ENCODE measurements at regions not wholly inside any gene's neighbourhood (a gene's known extent, or its start where the extent isn't known, plus 50 kb on each side); places are given as distances from the start of the nearest gene placed in this dataset.

DNA sequence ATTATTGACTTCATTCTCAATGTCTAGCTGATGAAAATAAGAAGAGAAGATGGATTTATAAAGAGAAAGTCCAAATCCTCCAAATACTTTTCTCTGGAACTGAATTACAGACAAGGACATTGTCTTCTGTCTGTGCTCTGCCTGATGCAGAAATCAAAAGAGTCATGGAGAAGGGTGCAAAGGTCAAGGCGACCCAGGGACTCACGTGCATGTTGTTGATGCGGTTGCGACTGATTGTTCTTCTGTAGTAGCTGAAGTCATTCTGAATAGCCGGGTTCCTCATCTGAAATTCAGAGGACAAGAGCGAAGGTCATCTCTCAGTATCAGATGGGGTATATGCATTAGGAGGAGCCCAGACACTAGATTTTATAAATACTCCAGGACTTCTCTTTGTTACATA lies 104.4 kb downstream of the CYRIA start:
- DNase-seq, result no peak

DNA sequence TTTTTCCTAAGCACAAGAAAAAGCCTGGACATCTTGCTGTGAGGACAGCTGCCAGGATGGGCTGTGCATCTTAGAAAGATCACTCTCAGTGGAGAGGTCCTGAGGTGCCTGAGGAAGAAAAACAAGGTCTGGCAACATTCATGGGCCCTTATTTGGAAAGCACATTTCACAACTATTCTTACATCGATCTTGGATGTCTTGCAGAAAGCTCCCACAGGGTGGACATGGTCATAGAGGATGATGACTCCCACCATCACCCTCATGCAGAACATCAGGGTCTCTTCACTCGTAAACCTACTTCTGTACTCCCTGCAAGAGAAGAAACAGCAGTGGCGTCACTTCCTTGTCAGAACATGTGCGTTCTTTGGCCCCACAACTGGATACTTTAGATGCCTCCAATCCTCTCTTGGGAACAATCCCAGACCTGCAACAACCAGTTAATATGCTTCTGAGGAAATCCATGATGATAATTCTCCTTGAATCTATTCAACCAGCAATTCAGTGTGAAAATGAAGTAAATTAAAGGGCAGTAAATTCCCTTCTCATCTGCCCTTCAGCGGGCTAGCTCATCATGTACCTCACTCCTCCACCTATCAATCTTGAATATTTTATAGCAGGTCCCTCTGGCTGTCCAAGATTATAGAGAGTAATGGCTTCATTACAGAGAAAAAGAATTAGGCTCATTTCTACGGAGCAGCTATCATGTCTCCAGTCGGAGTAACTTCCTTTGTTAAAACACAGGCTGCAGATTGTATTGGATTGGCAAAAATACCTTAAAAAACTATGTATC lies 106.2 kb downstream of the CYRIA start:
- no peak for DNase-seq

DNA sequence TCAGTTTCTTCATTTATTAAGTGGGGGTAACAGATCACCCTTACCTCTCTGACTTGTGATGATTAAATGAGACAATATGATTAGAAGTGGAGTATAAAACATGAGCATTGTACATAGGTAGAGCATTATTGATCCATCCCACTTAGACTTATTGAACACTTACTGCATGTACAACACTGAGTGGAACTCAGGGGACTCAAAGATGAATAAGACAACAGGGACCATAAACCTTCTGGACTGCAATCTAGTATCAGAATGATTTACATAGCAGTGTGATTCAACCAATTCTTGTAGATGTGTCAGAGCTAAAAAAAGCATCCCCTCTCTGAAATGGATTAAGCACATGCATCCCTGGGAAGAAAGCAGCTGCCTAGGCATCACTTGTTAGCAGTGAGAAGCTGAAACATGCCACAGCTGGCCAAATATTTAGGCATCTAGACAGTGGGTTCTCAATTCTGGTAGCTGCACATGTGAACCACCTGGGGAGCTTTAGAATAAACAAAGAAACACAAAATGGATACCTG lies 111.5 kb downstream of the CYRIA start:
- DNase-seq, result no peak

DNA sequence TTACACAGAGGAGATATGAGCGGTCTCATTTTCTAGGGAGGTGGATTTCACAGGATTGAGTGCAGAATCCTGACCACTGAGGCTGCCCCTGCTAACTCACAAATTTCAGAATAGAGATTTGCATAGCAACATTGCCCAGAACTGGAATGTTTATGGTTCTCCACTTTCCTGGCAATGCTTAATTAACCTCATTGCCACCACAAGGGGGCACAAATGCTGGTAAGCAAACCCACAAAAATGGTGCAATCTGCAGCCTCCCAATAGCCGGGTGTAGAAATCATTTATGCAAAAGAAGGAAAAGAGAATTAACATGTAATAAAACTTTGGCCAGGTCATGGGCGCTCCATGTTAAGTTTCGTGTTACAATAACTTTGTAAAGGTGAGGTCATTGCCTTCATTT lies 112.4 kb downstream of the CYRIA start:
- DNase-seq, result no peak

DNA sequence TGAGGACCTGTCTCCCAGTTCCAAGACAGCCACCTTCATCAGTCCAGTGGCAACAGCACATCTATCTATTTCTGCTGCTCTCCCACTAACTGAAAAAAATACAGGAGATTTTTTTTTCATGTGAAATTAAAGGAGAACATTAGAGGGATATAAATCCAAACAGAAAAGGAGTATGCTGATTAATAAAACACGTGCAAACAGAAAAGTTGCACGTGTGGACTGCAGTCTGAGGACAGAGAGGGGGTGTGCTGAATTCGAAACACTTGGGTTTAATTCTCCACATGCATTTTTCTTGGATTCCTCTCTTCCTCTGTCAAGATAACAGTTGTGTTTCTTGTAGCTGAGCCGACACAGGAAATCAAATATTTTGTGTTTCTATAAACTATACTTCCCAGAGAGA lies 113.4 kb downstream of the CYRIA start:
- no peak for DNase-seq

DNA sequence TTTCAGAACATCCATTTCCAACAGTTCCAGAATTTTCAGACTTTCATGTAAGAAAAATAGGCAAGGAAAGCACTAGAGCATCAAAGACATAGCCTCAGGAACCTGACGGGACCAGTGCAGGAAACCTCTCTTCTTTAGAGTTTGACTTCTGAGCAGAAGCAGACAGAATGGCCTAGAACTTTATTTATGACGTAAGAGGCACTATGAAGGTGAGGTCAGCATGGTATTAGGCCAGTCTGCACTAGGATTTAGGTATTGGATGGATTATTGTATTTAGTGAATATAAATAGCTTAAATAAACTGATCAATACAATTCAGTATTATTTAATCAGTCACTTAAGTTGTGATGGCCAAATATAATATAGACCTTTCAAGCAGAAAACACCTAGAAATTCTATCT lies 117.6 kb downstream of the CYRIA start:
- no peak for DNase-seq

DNA sequence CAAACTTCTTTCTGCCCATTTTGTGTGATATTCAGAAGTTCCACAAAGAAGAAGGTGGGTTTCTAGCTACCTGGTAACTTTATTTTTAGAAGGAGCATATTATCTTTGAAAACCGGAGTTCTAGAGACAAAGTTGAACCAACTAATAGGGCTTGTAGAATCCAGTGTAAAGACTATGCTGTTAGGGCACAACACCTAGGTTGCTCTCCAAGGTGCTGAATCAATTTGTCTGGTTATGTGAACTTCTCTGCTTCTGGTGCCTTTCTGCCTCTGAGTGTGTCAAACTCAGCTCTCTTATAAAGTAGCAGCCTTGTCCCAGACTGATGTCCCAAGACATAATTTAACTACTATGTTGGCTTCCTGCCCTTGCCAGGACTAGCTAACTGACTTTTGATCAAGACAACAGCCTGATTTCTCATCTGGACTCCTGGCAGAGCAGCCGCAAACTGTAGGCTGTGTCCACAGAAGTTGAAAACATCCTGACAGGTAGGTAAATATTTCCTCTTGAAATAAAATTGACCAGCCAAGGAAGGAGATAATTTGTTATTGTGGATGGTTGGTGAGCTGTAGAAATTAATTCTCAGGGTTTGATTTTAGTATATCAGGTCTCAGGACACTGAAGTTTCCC lies 119.4 kb downstream of the CYRIA start:
- DNase-seq, result no peak

DNA sequence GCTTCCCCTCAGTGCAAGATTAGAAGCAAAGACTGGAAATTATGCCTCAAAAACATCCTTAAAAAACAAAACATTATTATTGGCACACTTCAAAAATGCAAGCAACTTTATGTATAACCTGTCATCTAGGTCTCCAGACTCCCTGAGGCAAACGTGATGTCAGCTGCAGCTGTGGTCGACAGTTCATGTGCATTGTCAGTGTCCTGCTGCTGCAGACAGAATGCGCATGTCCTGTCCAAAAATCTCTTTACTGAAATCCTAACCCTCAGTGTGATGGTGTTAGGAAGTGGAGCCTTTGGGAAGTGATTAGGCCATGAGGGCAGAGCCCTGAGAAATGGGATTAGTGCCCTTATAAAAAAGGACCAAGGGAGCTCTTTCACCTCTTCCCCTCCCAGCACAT lies 126.9 kb downstream of the CYRIA start:
- DNase-seq, result no peak

DNA sequence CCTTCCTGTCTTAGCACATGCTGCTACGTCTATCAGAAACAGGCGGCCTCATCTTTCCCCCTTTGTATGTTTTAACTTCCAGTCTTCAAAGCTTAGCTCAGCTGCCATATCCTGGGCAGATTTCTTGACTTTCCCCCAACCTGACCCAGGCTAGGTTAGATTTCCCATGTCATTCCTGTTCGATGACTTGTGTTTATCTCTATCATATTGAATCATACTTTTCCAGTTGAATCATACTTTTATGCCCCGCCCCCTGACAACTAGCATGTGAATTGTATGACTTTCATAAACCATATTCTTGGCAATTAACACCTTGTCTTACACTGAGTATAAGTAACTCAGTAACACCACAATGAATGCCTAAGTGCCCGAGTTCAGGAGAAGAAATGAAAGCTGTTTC lies 128.3 kb downstream of the CYRIA start:
- no peak for DNase-seq

DNA sequence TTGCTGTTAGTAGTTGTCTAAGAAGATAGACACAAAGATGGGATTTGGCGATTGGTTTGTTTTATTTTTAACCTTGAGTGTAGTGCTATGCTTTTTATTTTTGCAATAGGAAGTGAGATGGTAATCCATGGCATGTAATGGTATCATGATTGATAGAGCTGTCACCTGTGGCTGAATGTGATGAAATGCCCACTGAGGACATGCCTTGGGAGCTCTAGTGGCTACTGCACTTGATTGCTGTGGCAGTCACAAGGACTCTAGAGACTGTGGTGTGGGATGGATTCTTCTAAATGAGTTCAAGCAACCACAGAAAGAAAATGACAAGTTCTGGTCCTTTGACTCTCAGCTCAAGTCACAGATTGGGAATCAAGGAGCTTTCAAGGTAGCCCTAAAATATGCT lies 139.4 kb downstream of the CYRIA start:
- DNase-seq, result no peak

DNA sequence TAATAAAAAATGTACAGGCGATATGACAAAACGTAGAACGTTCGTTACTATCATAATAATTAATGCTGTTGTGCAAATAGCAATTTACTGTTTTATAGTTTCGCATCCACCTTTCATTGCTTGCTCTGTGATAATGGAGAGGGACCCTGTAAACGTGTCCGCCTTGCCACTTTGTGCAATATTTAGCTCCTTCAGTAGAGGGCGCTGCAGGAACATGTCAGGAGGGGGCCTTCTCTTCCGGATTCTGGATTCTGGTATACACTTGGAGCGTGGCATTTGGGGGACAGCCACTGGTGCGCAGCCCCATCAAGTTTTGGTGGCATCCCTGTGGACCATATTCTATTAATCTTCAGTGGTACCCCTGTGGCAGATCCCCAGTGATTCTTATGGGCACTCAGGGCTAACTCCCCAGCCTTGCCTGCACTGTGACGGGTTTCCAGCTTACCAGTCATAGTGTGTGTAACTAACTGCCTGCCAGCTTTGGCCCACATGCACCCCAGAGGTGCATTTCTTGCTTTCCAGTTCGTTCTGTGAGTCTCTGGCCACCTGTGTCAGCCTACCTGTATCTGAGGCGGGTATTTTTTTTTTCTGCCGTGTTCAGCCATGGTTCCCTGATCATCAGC lies 140.3 kb downstream of the CYRIA start:
- no peak for DNase-seq

DNA sequence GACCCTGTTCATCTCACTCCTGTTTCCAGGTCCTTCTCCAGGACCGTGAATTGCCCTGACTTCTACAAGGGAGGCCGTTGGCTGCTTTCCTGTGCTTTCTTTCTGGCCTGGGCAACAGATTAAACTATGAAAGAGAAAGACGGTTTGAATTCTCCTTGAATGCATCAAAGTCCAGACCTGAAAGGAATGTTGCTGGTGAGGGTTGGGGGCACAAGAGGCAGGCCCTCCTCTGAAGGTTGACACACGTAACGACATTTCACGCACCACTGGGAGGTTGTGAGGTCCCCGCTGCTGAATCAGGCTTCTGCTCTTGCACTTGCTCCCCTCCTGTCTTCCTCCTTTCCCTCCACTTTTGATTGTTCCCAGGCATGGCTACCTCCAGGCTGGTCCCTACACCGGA lies 141.9 kb downstream of the CYRIA start:
- DNase-seq, result no peak

DNA sequence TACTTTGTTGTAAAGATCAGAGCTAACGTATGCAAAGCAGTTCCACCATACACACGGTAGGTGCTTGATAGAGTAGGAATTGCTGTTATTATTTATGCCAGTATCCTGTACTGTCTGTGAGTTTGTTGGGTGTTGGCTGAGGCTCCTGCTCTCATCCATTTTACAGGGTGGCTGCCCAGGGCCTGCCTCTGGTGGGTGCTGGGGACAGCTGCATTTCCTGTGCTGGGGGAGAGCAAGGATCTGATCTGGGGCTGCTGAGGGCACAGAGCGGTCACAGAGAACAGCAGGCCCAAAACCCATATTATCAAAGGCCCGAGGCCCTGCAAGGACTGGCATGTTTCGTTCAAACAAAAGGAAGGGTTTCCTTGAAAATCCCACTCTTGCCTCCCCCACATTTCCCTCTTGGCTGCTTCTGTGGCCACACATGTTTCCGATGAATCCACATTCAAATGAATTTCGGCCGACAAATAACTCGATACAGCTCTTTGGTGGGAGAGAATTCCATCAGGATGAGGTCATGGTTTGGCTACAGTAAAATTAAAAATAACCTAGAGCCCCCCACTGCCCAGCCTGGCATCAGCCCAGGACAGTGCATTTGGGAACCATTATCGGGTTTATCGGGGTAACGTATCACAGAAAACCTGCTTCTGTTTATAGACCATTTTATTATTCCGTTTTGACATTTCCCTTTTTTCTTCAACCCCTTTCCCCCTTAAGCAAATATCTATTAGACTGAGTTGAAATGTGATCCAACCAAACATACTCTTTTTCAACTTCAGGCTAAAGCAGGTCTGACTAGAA lies 143.4 kb downstream of the CYRIA start:
- DNase-seq, result no peak

DNA sequence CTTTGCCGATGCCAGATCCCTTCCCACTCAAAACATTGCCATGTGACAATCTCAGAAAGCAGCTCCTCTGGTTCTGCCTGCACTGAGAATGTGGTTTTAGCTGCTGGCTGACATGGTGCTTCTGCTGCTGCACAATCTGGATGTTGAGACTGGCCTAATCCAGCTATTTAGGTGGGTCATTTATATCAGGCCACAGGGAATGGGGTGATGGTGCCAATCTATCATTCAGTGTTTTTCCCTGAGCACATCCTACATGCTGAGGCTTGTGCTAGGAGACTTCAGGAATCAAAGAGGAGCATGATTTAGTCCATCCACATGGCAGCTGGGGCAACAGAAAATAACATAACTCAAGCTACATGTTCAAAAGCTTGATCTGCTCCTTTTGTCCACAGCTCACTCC lies 144.7 kb downstream of the CYRIA start:
- no peak for DNase-seq

DNA sequence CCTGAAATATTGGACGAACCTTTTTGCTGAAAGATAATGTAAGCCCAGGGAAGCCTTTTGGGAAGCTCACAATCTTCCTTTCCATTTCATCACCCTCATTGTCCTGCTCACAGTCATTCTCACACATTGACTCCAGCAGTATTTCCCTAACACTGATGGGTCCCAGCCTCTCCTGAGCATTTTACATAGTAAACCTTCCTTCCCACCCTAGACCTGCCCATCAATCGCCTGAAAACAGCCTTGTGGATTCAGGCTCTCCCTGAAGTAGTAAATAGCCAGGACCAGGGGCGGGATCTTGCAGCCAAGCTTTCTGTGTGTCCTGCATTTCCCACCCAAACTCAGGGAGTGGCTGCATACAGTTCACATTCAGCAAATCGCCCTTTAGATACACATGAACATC lies 149.9 kb downstream of the CYRIA start:
- no peak for DNase-seq

DNA sequence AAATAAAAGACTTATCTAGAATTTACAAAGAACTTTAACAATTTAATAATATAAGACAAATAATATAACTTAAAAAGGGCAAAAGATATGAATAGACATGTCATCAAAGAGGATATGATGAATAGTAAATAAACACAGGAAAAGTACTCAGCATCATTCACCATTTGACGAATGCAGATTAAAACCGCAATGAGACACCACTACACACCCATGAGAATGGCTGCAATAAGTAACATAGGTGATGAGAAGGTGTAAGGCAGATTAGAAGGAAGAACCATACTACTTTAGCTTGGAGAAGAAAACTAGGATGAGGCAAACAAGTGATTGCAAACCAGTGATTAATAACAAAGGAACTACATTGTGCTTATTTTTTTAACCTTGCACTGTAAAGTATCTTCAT lies 152.0 kb downstream of the CYRIA start:
- DNase-seq, result no peak

DNA sequence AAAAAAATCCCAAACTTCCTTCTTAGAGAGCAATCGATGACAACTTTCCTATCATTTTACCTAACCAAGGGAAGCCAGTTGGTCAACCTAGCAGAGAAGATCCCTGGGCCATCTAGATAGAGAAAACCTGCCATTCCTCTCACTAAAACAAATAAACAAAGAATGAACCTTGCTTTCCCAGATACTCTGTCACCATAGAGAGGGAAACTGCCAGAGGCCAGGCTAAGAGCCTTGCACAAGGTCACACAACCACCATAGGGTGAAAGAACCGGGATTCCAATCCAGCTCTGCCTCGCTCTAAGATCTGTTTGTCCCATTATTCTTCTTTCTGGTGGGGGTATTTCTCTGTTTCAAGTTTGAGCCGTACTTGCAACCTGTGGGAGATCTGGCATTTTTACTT lies 154.6 kb downstream of the CYRIA start:
- DNase-seq, result no peak

DNA sequence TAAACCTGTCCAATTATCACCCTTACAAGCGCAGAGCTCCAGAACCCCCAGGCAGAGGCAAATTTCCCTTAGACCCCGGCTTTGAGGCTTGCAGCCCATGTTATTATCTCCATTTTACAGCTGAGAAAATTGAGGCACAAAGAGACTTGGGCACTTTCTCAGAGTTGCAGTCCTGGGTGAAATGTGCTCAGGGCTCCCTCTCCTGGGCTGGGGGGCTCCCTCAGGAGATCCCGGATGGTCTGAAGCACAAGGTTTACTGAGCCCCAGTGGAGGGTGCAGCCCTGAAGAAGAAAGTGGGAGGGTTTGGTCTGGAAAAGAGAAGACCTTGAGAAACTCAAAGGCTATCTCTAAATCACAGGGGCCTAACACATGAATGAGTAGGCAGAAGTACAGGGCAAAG lies 156.6 kb downstream of the CYRIA start:
- DNase-seq, result no peak

DNA sequence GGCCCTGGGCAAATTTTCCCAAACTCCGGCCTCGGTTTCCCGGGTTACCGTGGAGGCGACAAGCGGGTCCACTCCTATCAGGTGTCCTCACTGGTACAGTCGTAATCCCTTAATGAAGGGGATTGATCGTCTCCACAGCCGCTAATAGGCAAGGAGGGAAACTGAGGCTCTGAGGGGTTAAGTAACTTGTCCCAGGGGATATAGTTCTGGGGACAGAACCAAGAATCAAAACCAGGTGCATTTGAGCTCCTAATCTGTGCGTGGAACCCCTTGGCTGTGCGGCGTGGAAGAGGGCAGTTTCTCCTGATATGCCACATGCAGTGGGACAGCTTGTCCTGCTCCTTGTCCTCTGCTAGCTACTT lies 157.2 kb downstream of the CYRIA start:
- DNase-seq, result no peak

DNA sequence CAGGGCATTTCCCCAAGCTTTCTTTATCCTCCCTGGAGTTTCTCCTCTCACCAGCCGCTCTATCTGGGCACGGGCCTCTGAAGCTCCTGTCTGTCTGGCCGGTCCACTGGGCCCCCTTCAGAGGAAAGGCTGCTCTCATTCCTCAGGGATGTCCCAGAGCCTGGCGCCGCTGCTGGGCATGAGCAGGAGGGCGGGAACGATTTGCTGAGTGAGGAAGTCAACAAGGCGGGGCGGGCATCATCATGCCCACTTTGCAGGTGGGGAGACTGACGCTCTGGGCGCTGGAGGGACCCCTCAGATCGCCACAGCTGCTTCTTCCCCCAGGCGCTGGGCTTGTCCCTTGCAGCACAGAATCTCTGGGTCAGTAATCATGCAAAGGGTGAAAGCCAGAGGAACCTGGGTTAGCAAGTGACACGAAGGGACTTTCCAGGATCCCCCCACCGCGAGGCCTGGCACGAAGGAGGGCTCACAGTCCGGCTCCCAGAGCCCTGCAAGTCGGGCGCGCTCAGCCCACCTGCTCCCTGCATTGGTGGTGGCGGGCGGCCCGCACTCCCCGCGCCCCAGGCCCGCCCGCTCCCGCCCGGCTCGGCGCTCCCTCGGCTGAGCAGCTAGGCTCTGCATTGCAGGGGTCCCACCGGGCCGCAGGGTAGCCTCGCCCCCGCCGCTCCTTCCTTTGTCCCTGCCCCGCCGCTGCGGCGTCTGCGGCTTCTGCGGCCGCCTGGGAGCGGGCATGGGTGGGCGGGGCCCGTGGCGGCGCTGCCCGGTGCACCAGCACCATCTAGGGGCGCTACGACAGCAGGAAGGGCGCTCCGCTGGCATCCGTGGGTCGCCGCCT lies 157.8 kb downstream of the CYRIA start:
- no peak for DNase-seq

DNA sequence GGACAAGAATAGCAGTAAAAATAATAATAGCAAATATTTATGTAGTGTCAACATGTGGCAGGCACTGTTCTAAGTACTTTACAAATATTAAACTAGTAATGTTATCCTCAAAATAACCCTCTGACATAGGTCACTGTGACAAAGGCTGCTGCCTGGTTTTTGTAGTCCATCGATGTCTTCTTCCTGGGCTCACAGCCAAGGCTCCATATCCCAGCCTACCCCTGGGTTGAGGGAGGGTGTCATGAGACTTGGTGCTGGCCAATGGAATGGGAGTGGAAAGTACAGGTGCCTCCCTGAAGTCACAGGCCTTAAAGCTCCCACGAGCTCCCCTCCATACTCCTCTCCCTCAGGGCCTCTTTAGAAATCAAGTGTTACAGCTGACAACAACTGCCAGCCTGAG lies 159.3 kb downstream of the CYRIA start:
- DNase-seq, result no peak
